ENCODE measurements at regions not wholly inside any gene's neighbourhood (a gene's known extent, or its start where the extent isn't known, plus 50 kb on each side); places are given as distances from the start of the nearest gene placed in this dataset.

DNA sequence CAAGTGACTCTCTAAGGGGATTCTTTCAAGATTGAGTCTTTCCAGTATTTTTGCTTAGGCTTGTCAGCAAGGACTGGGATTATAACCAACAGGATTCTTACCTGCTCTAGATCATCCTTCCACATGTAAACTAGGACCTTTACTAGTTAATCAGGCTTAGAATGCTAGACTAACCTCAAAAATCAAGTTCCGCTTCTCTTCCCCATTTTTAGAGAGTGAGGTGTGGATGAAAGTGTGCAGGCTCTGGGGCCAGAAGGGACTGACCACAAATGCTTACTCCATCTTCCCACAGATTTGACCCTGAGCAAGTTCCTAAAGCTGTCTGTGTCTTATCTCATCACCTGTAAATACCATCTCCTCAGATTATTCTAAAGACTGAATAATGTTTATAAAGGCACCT is 89.5 kb upstream of the IL12A start:
- DNase-seq (ENCODE audit: low spot score), result no peak

DNA sequence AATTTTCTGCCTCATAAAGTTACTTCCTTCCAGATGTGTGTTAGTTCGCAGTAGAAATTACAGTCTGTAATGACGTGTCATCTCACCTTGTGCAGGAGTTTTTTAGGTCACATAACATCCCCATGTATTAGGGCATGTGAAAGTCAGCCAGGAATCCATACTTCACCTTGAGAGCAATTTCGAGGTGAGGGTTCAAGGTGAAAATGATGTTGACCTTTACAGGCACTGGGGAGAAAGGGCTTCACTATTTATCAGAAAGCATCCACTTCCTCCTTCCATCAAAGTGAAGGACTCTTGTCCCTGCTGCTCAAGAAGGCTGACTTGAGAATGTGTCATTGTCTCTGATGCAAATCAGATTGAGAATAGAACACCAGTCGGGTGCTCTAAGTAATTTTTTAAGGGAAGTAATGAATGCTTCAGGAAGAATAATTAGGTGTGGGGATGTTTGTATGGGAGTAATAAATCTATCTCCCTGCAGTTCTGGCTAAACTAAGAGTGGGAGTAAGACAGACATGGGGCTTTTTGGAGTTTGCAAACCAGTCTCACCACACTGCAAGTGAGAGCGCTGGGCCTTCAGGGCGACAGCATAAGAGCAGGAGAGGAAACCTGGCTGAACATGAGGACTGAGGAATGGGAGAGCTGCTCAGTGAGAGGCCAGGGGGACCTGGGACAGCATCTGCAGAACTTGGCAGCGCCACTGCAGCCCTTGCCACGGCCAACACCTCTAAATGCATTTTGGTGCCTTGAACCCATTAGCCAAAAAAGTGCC is 85.9 kb upstream of the IL12A start:
- DNase-seq (ENCODE audit: low spot score), result no peak

DNA sequence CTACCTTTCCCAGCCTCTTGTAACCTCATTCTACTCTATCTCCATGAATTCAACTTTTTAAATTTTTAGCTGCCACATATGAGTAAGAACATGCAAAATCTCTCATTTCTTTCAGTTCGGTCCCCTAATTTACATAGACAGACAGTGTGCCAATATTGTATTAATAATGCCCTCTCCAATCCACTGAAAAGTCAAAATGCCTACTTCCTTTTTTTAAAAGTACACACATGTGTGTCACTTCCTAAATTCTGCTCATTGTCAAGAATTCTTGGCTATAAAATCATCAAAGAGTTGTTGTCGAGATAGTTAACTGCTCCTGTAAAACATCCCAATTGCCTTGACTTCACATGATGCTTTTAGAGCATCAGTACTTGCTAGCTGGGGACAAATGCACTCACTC is 84.2 kb upstream of the IL12A start:
- no peak for DNase-seq (ENCODE audit: low spot score)

DNA sequence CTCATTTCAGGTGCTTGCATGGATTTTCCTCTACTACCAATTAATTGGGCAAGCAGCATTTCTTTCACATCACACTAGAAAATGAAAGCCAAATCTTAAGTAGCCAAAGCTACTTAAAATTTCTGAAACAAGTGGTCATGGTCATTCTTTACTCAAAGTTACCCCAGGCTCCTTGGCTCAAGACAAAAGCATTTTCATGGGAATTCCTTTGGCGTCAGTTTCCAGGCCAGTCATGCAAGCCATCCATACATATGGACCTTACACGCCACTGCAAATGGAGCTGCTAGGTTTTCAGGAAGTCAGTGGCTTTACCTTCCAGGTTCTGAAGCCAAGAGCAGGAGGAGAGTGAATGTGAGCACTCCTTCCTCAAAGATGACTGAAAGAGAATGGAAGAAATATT is 83.7 kb upstream of the IL12A start:
- DNase-seq (ENCODE audit: low spot score), result no peak

DNA sequence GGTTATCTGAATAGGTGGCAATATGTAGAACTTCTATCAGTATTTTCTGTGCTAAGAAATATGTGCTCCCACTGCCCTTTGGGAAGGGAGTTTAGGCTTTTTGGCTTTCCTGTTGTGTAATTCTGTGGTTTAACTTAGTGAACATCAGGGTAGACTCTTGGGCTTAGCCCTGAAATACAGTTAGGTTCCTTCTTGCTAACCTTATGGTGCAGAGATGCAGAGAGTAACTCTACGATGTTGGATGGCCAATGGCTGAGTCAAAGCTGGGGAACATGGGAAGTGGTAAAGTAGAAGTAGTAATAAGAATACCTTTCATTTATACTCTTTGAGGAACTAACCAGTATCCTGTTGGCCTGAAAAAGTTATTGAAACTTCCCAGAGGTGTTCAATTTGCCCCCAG is 80.8 kb upstream of the IL12A start:
- no peak for DNase-seq (ENCODE audit: low spot score)

DNA sequence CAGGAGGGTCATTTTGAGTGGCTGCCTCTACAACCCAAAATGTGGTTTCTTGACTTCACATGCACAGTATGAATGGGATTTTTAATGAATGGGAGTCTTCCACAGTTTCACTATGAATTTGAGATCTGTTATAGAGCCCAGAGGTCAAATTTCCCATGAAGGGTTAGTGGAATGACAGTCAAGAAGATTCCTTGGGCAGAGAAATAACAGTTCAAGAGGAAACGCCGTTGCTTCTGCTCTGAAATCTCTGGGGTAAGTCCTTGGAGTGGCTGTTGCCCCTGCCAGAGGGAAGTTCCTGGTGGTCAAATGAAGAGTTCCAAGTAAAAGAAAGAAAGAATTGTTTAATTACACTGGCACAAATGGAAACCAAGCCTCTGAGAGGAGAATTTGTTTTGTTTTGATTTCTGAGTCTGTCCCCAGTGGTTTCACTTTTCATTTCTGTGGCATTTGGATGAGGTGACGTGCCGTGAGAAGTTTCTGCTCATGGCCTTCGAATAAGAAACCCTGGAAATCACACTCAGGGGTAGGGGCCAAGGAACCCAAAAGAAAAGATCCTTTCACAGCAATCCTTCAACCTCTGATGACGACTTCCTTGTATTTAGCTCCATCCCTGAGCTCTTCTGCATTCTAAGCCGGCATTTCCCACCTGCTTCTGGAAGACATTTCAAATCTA is 77.5 kb upstream of the IL12A start:
- peak; percentile 19 for DNase-seq (ENCODE audit: low spot score)

DNA sequence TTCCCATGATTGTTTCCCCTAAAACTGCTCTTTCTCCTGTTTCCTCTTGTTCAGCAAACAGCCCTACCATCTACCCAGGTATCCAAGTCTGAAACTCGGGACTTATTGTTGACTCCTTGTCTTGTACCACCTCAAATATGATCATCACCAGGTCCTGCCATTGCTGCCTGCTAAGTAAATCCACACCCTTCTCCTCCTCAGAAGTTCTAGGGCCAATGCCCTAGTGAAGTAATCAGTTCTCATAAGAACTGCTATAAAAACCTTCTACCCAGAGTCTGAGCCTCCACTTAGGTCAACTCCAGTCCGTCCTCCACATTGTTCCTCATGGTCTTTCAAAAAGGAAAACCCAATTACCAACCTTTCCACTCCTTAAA is 77.0 kb upstream of the IL12A start:
- DNase-seq (ENCODE audit: low spot score), result no peak

DNA sequence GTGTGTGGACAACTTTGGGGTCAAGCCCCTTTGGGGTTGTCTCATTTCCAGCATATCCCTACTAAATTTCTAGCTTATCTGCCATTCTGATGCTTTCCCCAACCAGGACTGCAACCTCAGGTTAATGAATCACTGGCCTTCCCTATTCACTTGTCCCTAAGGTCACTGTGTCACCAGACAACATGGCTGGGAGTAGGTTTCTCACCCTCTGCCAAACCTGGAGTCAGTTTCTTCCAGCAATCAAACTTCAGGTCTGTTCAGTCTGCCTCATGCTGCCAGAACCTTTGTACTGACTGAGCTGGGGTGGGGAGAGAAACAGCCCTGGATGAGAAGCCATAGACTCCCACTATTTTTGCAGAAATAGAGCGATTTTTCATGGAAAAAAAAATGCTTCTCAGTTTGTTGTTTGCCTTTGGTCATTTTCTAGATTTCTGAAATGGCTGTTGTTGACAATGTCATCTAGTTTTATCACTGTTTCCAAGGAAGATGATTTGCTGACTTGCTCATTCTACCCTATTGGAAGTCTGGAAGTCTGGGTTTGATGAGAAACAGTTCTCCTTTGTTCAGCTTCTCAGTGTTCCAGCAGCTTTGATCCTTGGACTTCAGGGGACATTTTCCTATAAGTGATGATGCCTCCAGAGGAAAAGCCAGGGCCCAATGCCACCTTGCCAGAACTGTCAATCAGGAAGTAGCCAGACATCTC is 74.8 kb upstream of the IL12A start:
- no peak for DNase-seq (ENCODE audit: low spot score)

DNA sequence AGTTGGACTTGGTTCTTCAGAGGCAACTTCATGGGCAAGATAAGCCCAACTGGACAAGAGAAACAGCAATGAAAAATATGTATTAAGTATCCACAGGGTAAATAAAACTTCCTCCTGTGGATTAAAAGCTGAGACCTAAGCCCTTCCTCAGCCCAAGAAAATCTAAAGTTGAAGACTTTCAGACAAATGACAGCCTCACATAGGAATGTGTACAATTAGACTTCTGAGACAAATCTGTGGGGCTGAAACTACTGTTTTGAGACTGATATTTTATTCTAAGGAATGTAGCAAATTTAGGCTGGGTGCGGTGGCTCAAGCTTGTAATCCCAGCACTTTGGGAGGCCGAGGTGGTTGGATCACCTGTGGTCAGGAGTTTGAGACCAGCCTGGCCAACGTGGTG is 74.2 kb upstream of the IL12A start:
- no peak for DNase-seq (ENCODE audit: low spot score)

DNA sequence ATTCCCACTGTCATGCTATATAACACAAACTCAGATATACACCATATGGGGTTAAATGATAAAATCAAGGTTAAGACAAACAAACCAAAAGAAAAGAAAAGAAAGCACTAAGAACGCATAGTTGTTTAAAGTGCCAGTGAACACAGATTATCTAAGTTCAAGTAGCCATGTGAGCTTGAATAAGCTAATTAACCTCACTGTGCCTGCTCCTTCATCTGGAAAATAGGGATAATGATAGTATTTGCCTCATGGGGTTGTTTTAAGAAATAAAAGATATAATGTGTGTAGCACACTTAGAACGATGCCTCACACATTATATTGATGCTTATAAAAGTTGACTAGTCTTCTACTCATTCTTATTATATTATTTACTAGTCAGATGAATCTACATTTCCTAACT is 72.6 kb upstream of the IL12A start:
- no peak for DNase-seq (ENCODE audit: low spot score)

DNA sequence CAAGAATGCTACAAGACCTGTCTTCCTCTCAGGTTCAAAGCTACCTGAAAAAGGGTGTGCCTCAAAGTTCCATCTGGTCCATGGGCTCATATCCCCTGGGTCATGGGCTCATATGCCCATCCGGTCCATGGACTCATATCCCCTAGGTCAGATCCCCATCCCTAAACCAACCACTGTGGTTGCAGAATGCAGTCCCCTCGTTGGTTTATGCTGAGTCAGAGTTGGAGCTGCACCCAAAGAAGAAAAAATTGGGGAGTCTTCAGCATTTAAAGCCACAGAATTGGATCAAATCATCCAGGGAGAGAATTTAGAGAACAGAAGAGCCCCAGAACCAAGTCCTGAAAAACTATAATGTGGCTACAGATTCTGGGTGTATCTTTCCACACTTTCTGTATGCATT is 71.5 kb upstream of the IL12A start:
- DNase-seq (ENCODE audit: low spot score), result no peak

DNA sequence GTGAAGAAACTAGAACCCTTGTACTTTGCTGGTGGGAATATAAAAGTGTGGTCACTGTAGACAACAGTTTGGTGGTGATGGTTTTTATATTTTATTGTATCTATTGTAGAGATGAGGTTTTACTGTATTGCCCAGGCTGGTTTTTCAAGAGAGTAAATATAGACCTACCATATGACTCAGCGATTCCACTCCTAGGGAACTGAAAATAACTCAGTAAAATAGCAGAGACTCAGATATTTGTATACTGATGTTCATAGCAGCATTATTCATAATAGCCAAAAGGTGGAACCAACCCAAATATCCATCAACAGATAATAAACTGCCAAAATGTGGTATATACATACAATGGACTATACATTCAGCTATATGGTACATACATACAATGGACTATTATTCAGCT is 68.8 kb upstream of the IL12A start:
- DNase-seq (ENCODE audit: low spot score), result no peak

DNA sequence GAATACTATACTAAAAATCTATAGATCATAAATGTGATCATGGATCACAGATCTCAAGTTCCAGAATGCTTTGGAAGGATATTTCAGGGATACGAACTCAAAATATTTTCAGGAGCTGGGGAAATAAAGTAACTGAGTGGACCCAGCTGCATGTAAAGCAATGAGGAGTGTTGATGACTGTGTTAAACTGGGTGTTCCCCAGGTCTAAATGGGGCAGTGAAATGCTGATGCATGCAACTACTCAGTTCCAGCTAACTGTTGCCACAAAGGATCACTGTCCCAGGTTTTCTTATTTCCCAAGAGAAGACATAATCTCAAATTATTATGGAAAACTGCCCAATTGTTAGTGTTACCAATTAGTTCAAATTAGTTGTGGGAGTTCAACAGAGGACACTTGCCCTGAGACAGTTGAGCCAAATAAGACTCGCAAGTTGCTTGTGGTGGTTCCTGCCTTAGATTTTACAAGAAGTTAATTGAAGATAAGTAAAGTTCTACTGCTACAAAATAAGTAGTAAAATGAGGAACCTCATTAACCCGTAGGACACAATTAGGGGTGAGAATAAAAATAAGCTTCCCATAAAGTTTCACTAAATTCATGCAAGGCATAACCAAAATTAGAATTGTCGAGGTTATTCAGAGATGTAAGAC is 66.3 kb upstream of the IL12A start:
- DNase-seq (ENCODE audit: low spot score), result no peak

DNA sequence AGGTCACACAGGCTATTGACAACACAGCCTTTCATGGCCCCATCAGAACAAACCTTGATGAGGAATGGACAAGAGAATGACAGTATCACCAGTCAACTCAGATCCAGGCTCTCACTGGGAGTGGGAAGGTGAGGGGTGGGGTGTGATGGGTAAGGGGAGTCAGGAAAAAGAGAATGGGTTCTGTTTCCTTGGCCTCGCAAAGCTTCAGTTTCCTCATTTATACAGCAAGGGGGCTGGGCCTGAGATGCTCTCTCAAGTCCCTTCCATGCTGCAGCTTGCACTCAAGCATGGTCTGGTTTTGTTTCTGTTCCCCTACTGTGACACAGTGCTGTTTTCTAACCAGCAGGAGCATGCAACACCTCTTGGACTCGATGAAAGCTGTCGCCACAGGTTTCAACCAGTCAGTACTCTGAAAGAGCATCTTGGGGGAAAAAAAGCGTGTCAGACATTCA is 65.7 kb upstream of the IL12A start:
- no peak for DNase-seq (ENCODE audit: low spot score)

DNA sequence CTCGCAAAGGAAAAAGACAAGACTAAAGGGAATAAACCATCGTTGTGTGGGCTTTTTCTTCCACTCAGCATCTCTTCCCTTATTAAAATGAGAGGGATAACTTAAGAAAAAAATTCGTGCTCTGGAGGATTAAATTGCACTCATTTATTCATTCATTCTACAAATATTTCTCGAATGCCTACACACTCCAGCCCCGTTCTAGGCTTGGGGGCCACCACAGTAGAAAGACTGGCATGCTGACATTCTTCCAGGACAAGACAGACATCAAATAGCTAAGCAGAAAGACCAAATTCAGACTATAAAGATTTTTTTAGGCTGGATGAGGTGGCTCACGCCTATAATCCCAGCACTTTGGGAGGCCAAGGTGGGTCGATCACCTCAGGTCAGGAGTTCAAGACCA is 65.3 kb upstream of the IL12A start:
- DNase-seq (ENCODE audit: low spot score), result no peak

DNA sequence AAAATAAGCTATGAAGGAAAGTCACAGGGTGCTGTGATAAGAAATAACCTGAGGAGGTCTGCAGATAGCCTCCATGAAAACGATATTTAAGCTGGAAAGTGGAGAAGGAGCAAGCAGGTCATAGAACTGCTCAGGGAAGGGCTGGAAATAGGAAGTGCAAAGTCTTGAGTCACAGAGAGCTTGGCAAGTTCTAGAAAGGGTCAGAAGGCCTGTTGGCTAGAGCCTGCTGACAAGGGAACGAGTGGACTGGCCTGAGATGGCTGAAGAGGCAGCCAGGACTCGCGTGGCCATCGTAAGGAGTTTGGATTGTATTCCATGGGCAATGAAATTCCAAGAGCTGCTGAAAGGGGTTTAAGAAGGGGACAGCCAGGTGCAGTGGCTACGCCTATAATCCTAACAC is 64.7 kb upstream of the IL12A start:
- DNase-seq (ENCODE audit: low spot score), result no peak

DNA sequence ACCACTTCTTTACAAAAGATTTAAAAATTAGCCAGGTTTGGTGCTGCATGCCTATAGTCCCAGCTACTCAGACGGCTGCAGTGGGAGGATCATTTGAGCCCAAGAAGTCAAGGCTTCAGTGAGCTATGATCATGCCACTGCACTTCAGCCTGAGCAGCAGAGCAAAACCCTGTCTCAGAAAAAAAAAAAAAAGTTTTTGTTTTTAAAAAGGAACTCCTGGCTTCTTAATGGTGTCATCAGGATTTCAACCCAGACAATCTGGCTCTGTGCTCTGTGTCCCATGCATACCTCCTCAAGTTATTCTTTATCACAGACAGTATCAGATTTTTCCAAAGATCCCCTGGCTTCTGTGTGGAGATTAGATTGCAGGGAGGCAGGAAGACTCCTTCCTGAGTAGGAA is 64.2 kb upstream of the IL12A start:
- no peak for DNase-seq (ENCODE audit: low spot score)

DNA sequence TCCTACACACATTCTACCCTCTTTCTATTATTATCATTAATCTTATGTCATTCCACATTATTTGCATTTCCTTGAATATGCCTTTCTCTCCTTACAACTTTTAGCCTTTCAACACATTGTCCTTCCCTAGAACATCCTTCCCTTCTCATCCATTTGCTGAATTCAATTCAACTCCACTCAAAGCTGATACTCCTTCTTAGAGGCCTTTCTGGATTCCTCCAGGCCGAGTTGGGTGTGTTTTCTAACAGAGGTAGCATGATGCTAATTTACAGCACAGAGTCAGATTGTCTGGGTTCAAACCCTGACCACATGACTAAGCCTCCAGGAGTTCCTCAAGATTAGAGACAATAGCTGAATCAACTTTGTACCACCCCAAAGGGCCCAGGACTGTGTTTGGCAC is 63.4 kb upstream of the IL12A start:
- DNase-seq (ENCODE audit: low spot score), result no peak

DNA sequence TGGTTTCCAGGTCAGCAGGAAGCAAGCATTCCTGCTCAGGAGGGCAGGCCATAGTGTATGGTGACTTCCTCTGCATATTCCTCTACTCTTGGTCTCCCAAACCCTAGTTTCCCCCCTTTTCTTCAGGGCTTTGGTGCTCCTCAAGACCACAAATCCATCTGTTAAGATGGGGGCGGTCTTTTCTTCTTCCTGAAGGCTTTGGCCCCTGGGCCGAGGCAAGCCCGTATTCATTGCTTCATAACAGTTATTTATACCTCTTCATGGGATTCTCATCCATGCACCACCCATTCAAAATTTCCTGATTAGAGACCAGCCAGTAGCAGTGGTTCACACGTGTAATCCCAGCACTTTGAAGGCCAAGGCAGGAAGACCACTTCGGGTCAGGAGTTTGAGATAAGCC is 62.1 kb upstream of the IL12A start:
- DNase-seq (ENCODE audit: low spot score), result no peak

DNA sequence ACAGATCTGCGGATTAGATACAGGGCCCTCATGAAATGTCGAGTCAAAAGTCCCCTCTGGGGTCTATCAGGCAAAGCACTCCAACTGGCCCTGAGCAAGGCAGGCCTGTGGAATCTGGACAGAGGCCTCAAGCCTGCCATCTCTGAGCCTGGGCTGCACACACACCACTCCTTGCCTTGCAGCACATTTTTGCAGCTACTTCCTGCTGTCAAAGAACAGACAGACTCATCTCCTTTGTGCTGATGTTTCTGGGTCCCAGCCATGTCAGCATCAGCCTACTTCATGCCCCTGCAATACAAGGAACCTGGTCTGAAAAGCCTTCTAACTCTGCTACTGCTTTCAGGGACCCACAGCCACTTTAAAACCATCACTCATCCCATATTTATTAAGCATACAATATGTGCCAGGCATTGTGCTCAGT is 60.6 kb upstream of the IL12A start:
- no peak for DNase-seq (ENCODE audit: low spot score)

DNA sequence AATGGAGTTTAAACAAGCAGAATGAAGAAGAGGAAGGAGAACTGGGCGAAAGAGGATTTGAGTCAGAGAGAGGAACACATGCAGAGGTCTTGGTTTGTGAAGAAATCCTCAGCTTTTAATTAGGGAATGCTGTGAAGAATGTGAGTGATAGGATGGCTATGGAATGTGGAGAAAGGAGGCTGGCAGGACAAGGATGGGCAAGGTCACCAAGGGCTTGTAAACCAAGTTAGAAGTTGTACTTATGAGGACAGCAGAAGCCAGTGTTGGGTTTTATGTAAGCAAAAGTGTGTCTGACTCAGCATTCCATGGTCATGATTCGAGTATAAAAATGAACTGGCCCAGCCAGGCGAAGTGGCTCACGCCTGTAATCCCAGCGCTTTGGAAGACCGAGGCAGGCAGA is 60.0 kb upstream of the IL12A start:
- peak; percentile 27 for DNase-seq (ENCODE audit: low spot score)

DNA sequence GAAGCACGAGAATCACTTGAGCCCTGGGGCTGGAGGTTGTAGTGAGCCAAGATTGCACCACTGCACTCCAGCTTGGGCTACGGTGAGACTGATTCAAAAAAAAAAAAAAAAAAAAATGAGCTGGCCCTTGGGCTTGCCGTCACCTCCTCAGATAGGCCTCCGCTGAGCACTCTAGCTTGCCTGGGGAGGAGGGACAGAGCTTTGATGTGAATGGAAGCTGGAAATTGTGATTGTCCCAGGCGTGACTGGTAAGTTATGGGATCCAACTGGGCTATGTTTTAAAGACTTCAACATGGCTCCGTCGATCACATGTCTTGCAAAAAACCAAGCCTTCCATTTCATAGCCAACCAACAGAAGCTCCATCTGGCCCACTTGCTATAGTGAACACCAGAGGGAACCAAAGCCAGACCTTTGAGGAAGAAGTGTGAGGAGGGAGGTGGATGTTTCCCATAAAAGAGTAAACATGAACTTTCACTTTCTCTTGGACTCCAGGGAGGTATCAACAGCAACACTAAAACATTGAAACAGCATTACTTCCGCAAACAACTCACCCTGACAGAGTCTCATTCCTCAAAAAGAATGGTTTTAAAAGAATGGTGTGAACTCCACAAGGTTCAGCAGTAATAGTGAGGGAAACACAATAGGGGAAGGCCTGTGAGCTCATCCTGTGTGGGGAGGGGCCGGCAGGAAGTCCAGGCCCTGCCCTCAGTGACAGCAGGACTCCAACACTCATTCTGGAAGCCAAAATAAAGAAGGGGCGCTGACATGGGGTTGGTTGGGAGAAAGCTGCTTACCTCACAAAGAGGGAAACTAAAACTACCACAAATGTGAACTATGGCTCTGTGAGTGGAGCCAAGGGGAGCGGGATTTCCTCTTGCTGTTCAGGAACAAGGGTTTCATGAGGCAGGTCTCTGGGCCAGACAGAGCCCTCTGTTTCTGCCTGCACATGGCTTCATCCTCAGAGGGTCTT is 59.2 kb upstream of the IL12A start:
- DNase-seq (ENCODE audit: low spot score), result peak; percentile 35

All from COLO829 (cell line).